HepG2 (cell line): ENCODE measurements at regions not wholly inside any gene's neighbourhood (a gene's known extent, or its start where the extent isn't known, plus 50 kb on each side); places are given as distances from the start of the nearest gene placed in this dataset.

Source experiments
- AKAP8 ChIP-seq: sonication (generic); formaldehyde crosslinking; IDR thresholded peaks from 2 replicates; pipeline ENCODE4 v1.5.1; 2020; ENCODE audit warnings: mild to moderate bottlenecking, missing genetic modification reagents
- ARID2 ChIP-seq: sonication (generic); formaldehyde crosslinking; IDR thresholded peaks from 2 replicates; pipeline ENCODE4 v1.8.1; 2022; ENCODE audit warnings: mild to moderate bottlenecking, missing genetic modification reagents, borderline replicate concordance
- CREB1 ChIP-seq, 2 experiments: fragments of 450-650 bp in 1 of 2; IDR thresholded peaks; 2 replicates each; pipeline ENCODE4 v1.6.1; 2016 to 2017; ENCODE audit warnings: control low read depth in 1 of 2, mild to moderate bottlenecking in 1 of 2, missing compliant biosample characterization in 1 of 2, missing genetic modification characterization in 1 of 2
- DNMT3B ChIP-seq: conservative IDR thresholded peaks from 2 replicates; pipeline ENCODE4 v1.6.1; 2016; ENCODE audit warnings: missing biosample characterization, control low read depth
- HNRNPH1 ChIP-seq: fragments of 200-400 bp; formaldehyde crosslinking; optimal IDR thresholded peaks from 2 replicates; pipeline ENCODE3; 2017; ENCODE audit warnings: mild to moderate bottlenecking, low read depth, low read length
- HNRNPK ChIP-seq: fragments of 200-400 bp; formaldehyde crosslinking; IDR thresholded peaks from 2 replicates; pipeline ENCODE4 v1.6.1; 2018; ENCODE audit warnings: low read length, low read depth, moderate library complexity, mild to moderate bottlenecking; ENCODE audit not compliant: poor library complexity, severe bottlenecking
- IKZF4 ChIP-seq: sonication (generic); formaldehyde crosslinking; IDR thresholded peaks from 2 replicates; pipeline ENCODE4 v1.5.1; 2020; ENCODE audit warnings: borderline replicate concordance, mild to moderate bottlenecking, low read depth, missing genetic modification reagents; ENCODE audit errors: not compliant biosample characterization
- JUN ChIP-seq: sonication (generic); formaldehyde crosslinking; IDR thresholded peaks from 2 replicates; pipeline ENCODE4 v1.4.0; 2020; ENCODE audit warnings: mild to moderate bottlenecking, missing genetic modification reagents
- ZBTB40 ChIP-seq, 2 experiments: fragments of 450-650 bp in 1 of 2; sonication (generic) in 1 of 2; formaldehyde crosslinking in 1 of 2; IDR thresholded peaks; 2 replicates each; pipeline versions ENCODE4 v1.6.1 to v1.8.0; 2016 to 2022; ENCODE audit warnings: antibody characterized with exemption in 1 of 2, mild to moderate bottlenecking in 1 of 2, missing genetic modification reagents in 1 of 2
- ZBTB42 ChIP-seq: sonication (generic); formaldehyde crosslinking; IDR thresholded peaks from 2 replicates; pipeline ENCODE4 v1.5.0; 2020; ENCODE audit warnings: mild to moderate bottlenecking, missing genetic modification reagents
- ZFP82 ChIP-seq: sonication (generic); formaldehyde crosslinking; IDR thresholded peaks from 2 replicates; pipeline ENCODE4 v1.5.1; 2020; ENCODE audit warnings: mild to moderate bottlenecking, missing genetic modification reagents, borderline replicate concordance
- ZNF724P ChIP-seq: sonication (generic); formaldehyde crosslinking; IDR thresholded peaks from 2 replicates; pipeline ENCODE4 v1.8.0; 2022; ENCODE audit warnings: missing genetic modification reagents, borderline replicate concordance
- TF ChIP-seq, protein P1 (sequence below): sonication (generic); formaldehyde crosslinking; IDR thresholded peaks from 2 replicates; pipeline ENCODE4 v1.8.1; 2023; ENCODE audit warnings: mild to moderate bottlenecking, moderate library complexity, missing genetic modification reagents

DNA sequence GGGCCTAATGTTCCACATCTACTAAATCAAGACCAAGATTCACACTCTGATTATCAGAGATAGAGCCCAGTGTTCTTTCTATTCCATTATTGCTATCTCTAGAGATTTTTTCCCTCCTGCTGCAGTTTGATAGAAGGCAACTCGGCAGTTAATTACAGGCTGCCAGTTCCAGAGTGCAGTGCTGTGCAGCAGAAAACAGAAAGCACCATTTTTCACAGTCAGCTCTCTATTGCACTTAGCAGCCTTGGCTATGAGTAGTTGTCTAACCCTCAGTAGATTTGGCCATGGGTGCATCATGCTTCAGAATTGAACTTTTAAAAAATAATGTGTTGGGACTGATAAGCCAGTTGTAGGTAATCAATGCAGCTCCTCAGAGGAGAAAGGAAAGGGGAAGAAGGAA is 295.3 kb downstream of the MID1IP1 start (continued):
- TF ChIP-seq ZBTB40 (IDR thresholded peaks at IDR 0.05) (no peak), ZBTB40 (CRISPR knock-in tag; IDR thresholded peaks at IDR 0.05) (no peak), CREB1 (IDR thresholded peaks at IDR 0.05) (no peak), CREB1 (CRISPR knock-in tag; IDR thresholded peaks at IDR 0.05) (no peak), ARID2 (CRISPR knock-in tag) (no peak), JUN (CRISPR knock-in tag) (no peak), ZBTB42 (CRISPR knock-in tag) (no peak), HNRNPK (no peak), DNMT3B (CRISPR knock-in tag) (no peak), IKZF4 (CRISPR knock-in tag) (no peak), HNRNPH1 (no peak), AKAP8 (CRISPR knock-in tag) (no peak), ZNF724P (CRISPR knock-in tag) (no peak), ZFP82 (CRISPR knock-in tag) (no peak)
- TF ChIP-seq, protein P1, sequence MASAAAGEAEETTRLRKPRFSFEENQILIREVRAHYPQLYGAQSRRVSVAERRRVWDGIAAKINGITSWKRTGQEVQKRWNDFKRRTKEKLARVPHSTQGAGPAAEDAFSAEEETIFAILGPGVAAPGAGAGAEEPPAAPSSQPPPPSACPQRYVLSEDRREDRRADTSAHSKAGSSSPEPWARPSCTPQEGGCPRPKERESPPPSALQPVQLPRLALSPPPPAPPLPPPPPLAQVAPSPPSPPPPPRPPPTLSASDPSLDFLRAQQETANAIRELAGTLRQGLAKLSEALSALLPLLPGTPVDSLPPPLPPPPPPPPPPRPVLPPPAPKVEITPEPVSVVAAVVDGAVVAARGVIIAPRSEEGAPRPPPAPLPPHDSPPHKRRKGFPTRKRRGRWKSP, result no peak
- TF ChIP-seq, all 625 proteins: peak for 0
